ENCODE measurements at regions not wholly inside any gene's neighbourhood (a gene's known extent, or its start where the extent isn't known, plus 50 kb on each side); places are given as distances from the start of the nearest gene placed in this dataset.

DNA sequence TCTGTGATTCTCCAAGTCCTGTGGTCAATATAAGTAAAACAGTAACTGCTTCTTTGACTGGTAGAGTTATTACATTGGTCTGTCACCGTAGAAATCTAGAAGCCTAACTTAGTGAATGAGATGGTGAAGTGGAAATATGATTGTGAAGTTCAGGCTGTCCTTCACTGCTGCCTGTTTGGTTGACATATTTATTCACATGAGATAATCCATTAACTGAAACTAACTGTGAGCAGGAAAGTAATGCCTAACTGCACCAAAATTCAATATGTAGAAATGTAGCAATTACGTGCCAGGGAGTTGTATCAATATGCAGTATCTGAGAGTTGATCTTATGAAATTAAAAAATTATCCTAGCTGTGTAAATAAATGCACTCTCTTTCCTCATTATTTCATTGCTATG, 147.7 kb upstream of the APCDD1 start:
- no peak overlapping the region for H3K4me3 ChIP-seq (ENCODE audit: control insufficient read depth in 2 of 3, extremely low read depth in 1 of 3, insufficient read depth in 2 of 3, low read depth in 1 of 3, low read length in 3 of 3)
- H4K20me1 ChIP-seq (ENCODE audit: control insufficient read depth, extremely low read depth, insufficient read depth, low read length), result no peaks in the 10 kb centered on the region
- H3K9me3 ChIP-seq (ENCODE audit: control insufficient read depth, low read depth, low read length), result no peaks in the 10 kb centered on the region
- no peak overlapping the region for H3K27ac ChIP-seq (ENCODE audit: control insufficient read depth, insufficient read depth, low read length)
- H3K36me3 ChIP-seq (ENCODE audit: control insufficient read depth in 2 of 2, extremely low read depth in 1 of 2, insufficient read depth in 2 of 2, low read length in 2 of 2), result no peaks in the 10 kb centered on the region
- H3K27me3 ChIP-seq (ENCODE audit: control insufficient read depth, extremely low read depth, insufficient read depth, low read length), result no peaks in the 10 kb centered on the region
- no peak overlapping the region for H3K4me2 ChIP-seq (ENCODE audit: control insufficient read depth, extremely low read depth, insufficient read depth, low read depth, low read length)
- TF ChIP-seq EZH2 (IDR thresholded peaks at IDR 0.05; ENCODE audit: low read length), result no peak
- TF ChIP-seq, protein P1, sequence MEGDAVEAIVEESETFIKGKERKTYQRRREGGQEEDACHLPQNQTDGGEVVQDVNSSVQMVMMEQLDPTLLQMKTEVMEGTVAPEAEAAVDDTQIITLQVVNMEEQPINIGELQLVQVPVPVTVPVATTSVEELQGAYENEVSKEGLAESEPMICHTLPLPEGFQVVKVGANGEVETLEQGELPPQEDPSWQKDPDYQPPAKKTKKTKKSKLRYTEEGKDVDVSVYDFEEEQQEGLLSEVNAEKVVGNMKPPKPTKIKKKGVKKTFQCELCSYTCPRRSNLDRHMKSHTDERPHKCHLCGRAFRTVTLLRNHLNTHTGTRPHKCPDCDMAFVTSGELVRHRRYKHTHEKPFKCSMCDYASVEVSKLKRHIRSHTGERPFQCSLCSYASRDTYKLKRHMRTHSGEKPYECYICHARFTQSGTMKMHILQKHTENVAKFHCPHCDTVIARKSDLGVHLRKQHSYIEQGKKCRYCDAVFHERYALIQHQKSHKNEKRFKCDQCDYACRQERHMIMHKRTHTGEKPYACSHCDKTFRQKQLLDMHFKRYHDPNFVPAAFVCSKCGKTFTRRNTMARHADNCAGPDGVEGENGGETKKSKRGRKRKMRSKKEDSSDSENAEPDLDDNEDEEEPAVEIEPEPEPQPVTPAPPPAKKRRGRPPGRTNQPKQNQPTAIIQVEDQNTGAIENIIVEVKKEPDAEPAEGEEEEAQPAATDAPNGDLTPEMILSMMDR (optimal IDR thresholded peaks at IDR 0.05 in 1 of 3, IDR thresholded peaks at IDR 0.05 in 1 of 3, conservative IDR thresholded peaks at IDR 0.05 in 1 of 3; ENCODE audit: extremely low read depth in 1 of 3, insufficient read depth in 2 of 3, low read length in 3 of 3), result no peak
- H3K79me2 ChIP-seq (ENCODE audit: control insufficient read depth, insufficient read depth, low read length), result no peaks in the 10 kb centered on the region
- H2AFZ ChIP-seq (ENCODE audit: control insufficient read depth, low read length), result no peak overlapping the region
- peaks cover 7% of the 10 kb centered on the region for H3K4me1 ChIP-seq (ENCODE audit: control insufficient read depth, extremely low read depth, insufficient read depth, low read length)
- no peak overlapping the region for H3K9ac ChIP-seq (ENCODE audit: control insufficient read depth, extremely low read depth, insufficient read depth, low read length)
- FAIRE-seq (no peak), DNase-seq (ENCODE audit: low read depth, low spot score) (no peak)
- dilution Hi-C loops (cut with MboI; ENCODE audit: extremely low pct_ligation_motif_present, low sequenced_read_pairs), result no loop called here
- no peaks in the 10 kb centered on the region for H3K9me1 ChIP-seq (ENCODE audit: control insufficient read depth, extremely low read depth, insufficient read depth, low read length)

DNA sequence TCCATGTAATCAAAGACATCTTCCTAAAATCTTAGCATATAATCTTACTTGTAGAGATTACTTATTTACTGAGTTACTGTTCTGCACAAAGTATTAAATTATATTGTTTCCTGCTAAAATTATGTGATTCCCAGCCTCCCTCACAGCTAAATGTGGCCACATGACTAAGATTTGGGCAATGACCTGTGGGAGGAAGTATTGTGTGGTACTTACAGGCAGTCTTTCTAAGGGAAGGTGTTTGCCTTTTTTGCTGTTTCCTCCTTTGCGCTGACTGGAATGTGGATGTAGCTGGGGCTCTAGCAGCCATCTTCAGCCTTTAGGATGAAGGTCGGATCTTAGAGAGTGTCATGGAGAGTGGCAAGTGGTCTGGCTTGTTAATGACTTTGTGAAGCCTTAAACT, 146.3 kb upstream of the APCDD1 start:
- H3K4me2 ChIP-seq (ENCODE audit: control insufficient read depth, extremely low read depth, insufficient read depth, low read depth, low read length), result no peak overlapping the region
- H3K36me3 ChIP-seq (ENCODE audit: control insufficient read depth in 2 of 2, extremely low read depth in 1 of 2, insufficient read depth in 2 of 2, low read length in 2 of 2), result no peaks in the 10 kb centered on the region
- H3K27me3 ChIP-seq (ENCODE audit: control insufficient read depth, extremely low read depth, insufficient read depth, low read length), result no peaks in the 10 kb centered on the region
- FAIRE-seq, result no peak
- H3K4me3 ChIP-seq (ENCODE audit: control insufficient read depth in 2 of 3, extremely low read depth in 1 of 3, insufficient read depth in 2 of 3, low read depth in 1 of 3, low read length in 3 of 3), result no peak overlapping the region
- dilution Hi-C loops (cut with MboI; ENCODE audit: extremely low pct_ligation_motif_present, low sequenced_read_pairs), result no loop called here
- no peak overlapping the region for H3K9ac ChIP-seq (ENCODE audit: control insufficient read depth, extremely low read depth, insufficient read depth, low read length)
- no peaks in the 10 kb centered on the region for H3K79me2 ChIP-seq (ENCODE audit: control insufficient read depth, insufficient read depth, low read length)
- H3K9me3 ChIP-seq (ENCODE audit: control insufficient read depth, low read depth, low read length), result no peaks in the 10 kb centered on the region
- H3K9me1 ChIP-seq (ENCODE audit: control insufficient read depth, extremely low read depth, insufficient read depth, low read length), result no peaks in the 10 kb centered on the region
- DNase-seq (ENCODE audit: low read depth, low spot score), result no peak
- peaks cover 7% of the 10 kb centered on the region for H3K4me1 ChIP-seq (ENCODE audit: control insufficient read depth, extremely low read depth, insufficient read depth, low read length)
- H3K27ac ChIP-seq (ENCODE audit: control insufficient read depth, insufficient read depth, low read length), result no peak overlapping the region
- H4K20me1 ChIP-seq (ENCODE audit: control insufficient read depth, extremely low read depth, insufficient read depth, low read length), result no peaks in the 10 kb centered on the region
- no peak for TF ChIP-seq EZH2 (IDR thresholded peaks at IDR 0.05; ENCODE audit: low read length)
- H2AFZ ChIP-seq (ENCODE audit: control insufficient read depth, low read length), result no peak overlapping the region

DNA sequence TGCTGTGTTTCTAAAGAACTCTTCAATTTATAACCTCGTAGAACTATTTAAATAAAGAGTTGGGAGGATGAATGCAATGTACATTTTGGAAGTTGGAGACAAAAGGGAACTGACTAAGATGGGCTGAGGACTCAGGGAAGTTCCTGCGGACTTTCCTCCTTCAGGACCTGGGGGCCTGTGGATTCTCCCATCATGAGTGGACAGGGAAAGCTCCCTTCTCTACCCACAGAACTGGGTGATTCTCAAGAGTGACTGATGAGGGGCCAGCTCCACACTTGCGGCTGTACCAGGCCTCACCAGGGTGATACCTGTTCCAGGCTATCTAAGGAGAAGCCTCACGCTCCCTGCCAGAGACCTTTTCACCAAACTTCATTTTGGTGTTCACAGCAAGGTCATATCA, 143.8 kb upstream of the APCDD1 start:
- Histone ChIP-seq H4K20me1 (ENCODE audit: control insufficient read depth, extremely low read depth, insufficient read depth, low read length) (no peaks in the 10 kb centered on the region), H3K9me3 (ENCODE audit: control insufficient read depth, low read depth, low read length) (no peaks in the 10 kb centered on the region), H3K79me2 (ENCODE audit: control insufficient read depth, insufficient read depth, low read length) (no peaks in the 10 kb centered on the region), H2AFZ (ENCODE audit: control insufficient read depth, low read length) (no peak overlapping the region), H3K4me1 (ENCODE audit: control insufficient read depth, extremely low read depth, insufficient read depth, low read length) (no peaks in the 10 kb centered on the region), H3K4me2 (ENCODE audit: control insufficient read depth, extremely low read depth, insufficient read depth, low read depth, low read length) (no peak overlapping the region), H3K27ac (ENCODE audit: control insufficient read depth, insufficient read depth, low read length) (no peak overlapping the region), H3K4me3 (ENCODE audit: control insufficient read depth in 2 of 3, extremely low read depth in 1 of 3, insufficient read depth in 2 of 3, low read depth in 1 of 3, low read length in 3 of 3) (no peak overlapping the region), H3K9me1 (ENCODE audit: control insufficient read depth, extremely low read depth, insufficient read depth, low read length) (no peaks in the 10 kb centered on the region), H3K27me3 (ENCODE audit: control insufficient read depth, extremely low read depth, insufficient read depth, low read length) (no peaks in the 10 kb centered on the region), H3K9ac (ENCODE audit: control insufficient read depth, extremely low read depth, insufficient read depth, low read length) (no peak overlapping the region), H3K36me3 (ENCODE audit: control insufficient read depth in 2 of 2, extremely low read depth in 1 of 2, insufficient read depth in 2 of 2, low read length in 2 of 2) (no peaks in the 10 kb centered on the region)
- dilution Hi-C loops (cut with MboI; ENCODE audit: extremely low pct_ligation_motif_present, low sequenced_read_pairs), result no loop called here
- TF ChIP-seq, protein P1 (optimal IDR thresholded peaks at IDR 0.05 in 1 of 3, IDR thresholded peaks at IDR 0.05 in 1 of 3, conservative IDR thresholded peaks at IDR 0.05 in 1 of 3; ENCODE audit: extremely low read depth in 1 of 3, insufficient read depth in 2 of 3, low read length in 3 of 3), result no peak
- no peak for TF ChIP-seq EZH2 (IDR thresholded peaks at IDR 0.05; ENCODE audit: low read length)
- FAIRE-seq, result no peak
- no peak for DNase-seq (ENCODE audit: low read depth, low spot score)

Data from keratinocyte (primary cell).